Spleen (tissue), 7 donors: ENCODE measurements at regions not wholly inside any gene's neighbourhood (a gene's known extent, or its start where the extent isn't known, plus 50 kb on each side); places are given as distances from the start of the nearest gene placed in this dataset.

Source experiments
- CTCF ChIP-seq, 11 experiments: fragments of 200-600 bp in 7 of 11; fragments of 450-650 bp in 4 of 11; sonication (generic) in 4 of 11; IDR thresholded peaks in 8 of 11; conservative IDR thresholded peaks in 3 of 11; 1 replicate in 7 of 11; 2 replicates in 4 of 11; pipeline versions ENCODE4 v1.4.0 to v1.8.0; 2016 to 2021; ENCODE audit warnings: antibody characterized with exemption in 11 of 11, inconsistent platforms in 4 of 11, mild to moderate bottlenecking in 1 of 11
- POLR2AphosphoS5 ChIP-seq, 3 donors: sonication (generic); formaldehyde crosslinking; IDR thresholded peaks; one replicate each; pipeline ENCODE4 v1.5.1; 2017; ENCODE audit warnings: antibody characterized with exemption in 3 of 3
- donor health status: DM: no; HTN: no; CAD: no; lungs with moderate emphysema.
- donor health status: DM: no; HTN: no; CAD: no.
- donor health status: DM: no; HTN: no; CAD: no.

DNA sequence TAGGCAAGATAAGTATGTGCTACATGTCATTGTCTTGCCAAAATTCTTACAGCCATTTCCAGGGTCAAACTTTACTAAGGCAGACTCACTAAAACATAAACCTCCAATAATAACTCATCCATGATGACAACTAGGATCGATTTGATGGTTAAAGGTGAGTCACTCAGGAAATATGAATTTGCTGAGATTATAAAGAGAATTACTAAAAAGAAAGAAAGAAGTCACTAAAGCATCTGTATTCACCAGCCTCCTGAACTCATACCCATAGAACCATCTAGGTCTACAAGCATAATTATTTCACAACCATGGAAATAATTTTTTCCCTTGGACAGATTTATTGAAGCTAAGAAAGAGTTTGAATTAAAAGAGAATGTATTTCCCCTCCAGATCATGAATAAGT is 258.6 kb downstream of the TLE1 start:
- TF ChIP-seq CTCF (IDR thresholded peaks at IDR 0.05 in 8 of 11, conservative IDR thresholded peaks at IDR 0.05 in 3 of 11) (no peak), POLR2AphosphoS5 (IDR thresholded peaks at IDR 0.05) (no peak)
